LNCAP (cell line): ENCODE measurements at regions not wholly inside any gene's neighbourhood (a gene's known extent, or its start where the extent isn't known, plus 50 kb on each side); places are given as distances from the start of the nearest gene placed in this dataset.

ENCODE experiments used
- CTCF ChIP-seq: fragments of 450-650 bp; IDR thresholded peaks from 2 replicates; pipeline ENCODE4 v1.5.1; 2017; ENCODE audit warnings: mild to moderate bottlenecking

GRCh38 chr1:56135069-56135863 is 444.1 kb downstream of the PLPP3 start:
- TF ChIP-seq CTCF, result no peak

- no peak for TF ChIP-seq CTCF
Measured at GRCh38 chr1:56133522-56134472, 445.6 kb downstream of the PLPP3 start.

- TF ChIP-seq CTCF, result no peak
Measured at GRCh38 chr1:56132520-56132919, 446.8 kb downstream of the PLPP3 start.

DNA sequence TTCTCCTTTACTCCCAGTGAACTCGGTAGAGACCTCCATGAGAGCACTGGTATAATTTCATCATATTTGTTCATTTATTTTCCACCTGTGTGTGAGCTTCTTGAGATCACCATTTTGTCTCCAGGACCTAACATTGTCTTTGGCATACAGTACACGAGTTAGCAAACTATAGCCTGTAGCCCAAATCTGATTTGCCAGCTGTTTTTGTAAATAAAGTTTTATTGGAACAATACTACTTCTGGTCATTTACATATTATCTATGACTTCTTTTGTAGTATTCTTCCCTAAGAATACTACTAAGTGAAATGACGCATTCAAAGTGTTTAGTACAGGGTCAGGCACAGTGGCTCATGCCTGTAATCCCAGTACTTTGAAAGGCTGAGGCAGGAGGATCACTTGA is 449.5 kb downstream of the PLPP3 start:
- TF ChIP-seq CTCF, result no peak

DNA sequence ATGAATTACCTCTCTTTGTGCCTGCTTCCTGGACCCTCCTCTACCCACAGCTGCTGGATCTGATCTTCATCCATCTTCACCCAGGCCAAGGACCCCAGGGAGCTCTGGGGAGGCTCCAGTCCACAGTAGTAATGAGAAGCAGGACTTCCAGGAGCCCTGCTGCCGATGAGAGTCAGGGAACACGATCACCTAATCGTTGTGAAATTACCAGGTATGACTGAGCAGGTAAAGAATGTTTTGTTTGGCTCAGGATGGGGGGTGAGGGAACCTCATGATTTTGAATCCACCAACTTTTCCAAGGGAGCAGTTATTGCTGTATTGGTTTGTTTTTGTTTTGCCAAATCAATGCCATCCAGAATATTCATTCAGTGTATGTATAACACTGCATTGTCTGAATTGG is 454.0 kb downstream of the PLPP3 start:
- TF ChIP-seq CTCF, result no peak

GRCh38 chr1:56123826-56124225 is 455.5 kb downstream of the PLPP3 start:
- no peak for TF ChIP-seq CTCF

GRCh38 chr1:56123421-56123820 is 455.9 kb downstream of the PLPP3 start:
- TF ChIP-seq CTCF, result no peak
